HepG2 (cell line): ENCODE measurements at regions not wholly inside any gene's neighbourhood (a gene's known extent, or its start where the extent isn't known, plus 50 kb on each side); places are given as distances from the start of the nearest gene placed in this dataset.

ENCODE experiments used
- ASH2L ChIP-seq: fragments of 300-600, 200-600 bp; sonication (generic); IDR thresholded peaks from 2 replicates; pipeline ENCODE4 v1.7.0; 2017; ENCODE audit warnings: low read depth, mild to moderate bottlenecking, moderate library complexity, mixed read lengths, low read length; ENCODE audit not compliant: insufficient read length
- BCL3 ChIP-seq: sonication (generic); formaldehyde crosslinking; IDR thresholded peaks from 2 replicates; pipeline ENCODE4 v1.5.1; 2020; ENCODE audit warnings: mild to moderate bottlenecking, missing genetic modification reagents, moderate library complexity
- FOXO1 ChIP-seq: sonication (generic); formaldehyde crosslinking; IDR thresholded peaks from 2 replicates; pipeline ENCODE4 v1.4.0; 2020; ENCODE audit warnings: missing genetic modification reagents
- ISL2 ChIP-seq: sonication (generic); formaldehyde crosslinking; IDR thresholded peaks from 2 replicates; pipeline ENCODE4 v1.5.0; 2020; ENCODE audit warnings: missing genetic modification reagents
- KDM5B ChIP-seq: sonication (generic); formaldehyde crosslinking; IDR thresholded peaks from 2 replicates; pipeline ENCODE4 v1.4.0; 2020; ENCODE audit warnings: missing genetic modification reagents, mild to moderate bottlenecking, borderline replicate concordance
- PCBP1 ChIP-seq: fragments of 200-400 bp; formaldehyde crosslinking; IDR thresholded peaks from 2 replicates; pipeline ENCODE4 v1.6.1; 2017; ENCODE audit warnings: mild to moderate bottlenecking, low read depth, low read length, borderline replicate concordance
- PHF8 ChIP-seq: sonication (generic); formaldehyde crosslinking; IDR thresholded peaks from 2 replicates; pipeline ENCODE4 v1.5.0; 2020; ENCODE audit warnings: missing genetic modification reagents
- RBM39 ChIP-seq: fragments of 200-400 bp; formaldehyde crosslinking; IDR thresholded peaks from one replicate; pipeline ENCODE4 v1.6.1; 2018; ENCODE audit warnings: antibody characterized with exemption, mild to moderate bottlenecking, low read depth, low read length; ENCODE audit not compliant: poor library complexity, severe bottlenecking
- RELA ChIP-seq: sonication (generic); formaldehyde crosslinking; IDR thresholded peaks from 2 replicates; pipeline ENCODE4 v1.4.0; 2020; ENCODE audit warnings: missing genetic modification reagents
- SMC3 ChIP-seq: IDR thresholded peaks from 2 replicates; pipeline ENCODE4 v1.6.1; 2011; ENCODE audit warnings: low read length, improper control_type of control experiment
- SNAI1 ChIP-seq: sonication (generic); formaldehyde crosslinking; IDR thresholded peaks from 2 replicates; pipeline ENCODE4 v1.5.0; 2020; ENCODE audit warnings: mild to moderate bottlenecking, missing genetic modification reagents, borderline replicate concordance
- ZFP36L1 ChIP-seq: sonication (generic); formaldehyde crosslinking; IDR thresholded peaks from 2 replicates; pipeline ENCODE4 v1.8.0; 2022; ENCODE audit warnings: mild to moderate bottlenecking, missing genetic modification reagents, moderate library complexity
- ZFP37 ChIP-seq: sonication (generic); formaldehyde crosslinking; IDR thresholded peaks from 2 replicates; pipeline ENCODE4 v1.4.0; 2020; ENCODE audit warnings: missing genetic modification reagents, borderline replicate concordance
- ZNF275 ChIP-seq: sonication (generic); formaldehyde crosslinking; IDR thresholded peaks from 2 replicates; pipeline ENCODE4 v1.8.0; 2022; ENCODE audit warnings: missing genetic modification reagents, mild to moderate bottlenecking, inconsistent platforms, borderline replicate concordance
- ZXDC ChIP-seq: sonication (generic); formaldehyde crosslinking; IDR thresholded peaks from 2 replicates; pipeline ENCODE4 v1.5.0; 2020; ENCODE audit warnings: mild to moderate bottlenecking, missing genetic modification reagents
- TF ChIP-seq, protein P1 (sequence below), 2 experiments: sonication (generic) in 1 of 2; formaldehyde crosslinking in 1 of 2; IDR thresholded peaks; 2 replicates each; pipeline versions ENCODE4 v1.4.0 to v1.6.1; 2016 to 2020; ENCODE audit warnings: borderline replicate concordance in 1 of 2, low read depth in 1 of 2, mild to moderate bottlenecking in 1 of 2, missing genetic modification reagents in 1 of 2

GRCh38 chr10:78472551-78472890, 438.9 kb downstream of the RPS24 start (continued):
- TF ChIP-seq, protein P1, sequence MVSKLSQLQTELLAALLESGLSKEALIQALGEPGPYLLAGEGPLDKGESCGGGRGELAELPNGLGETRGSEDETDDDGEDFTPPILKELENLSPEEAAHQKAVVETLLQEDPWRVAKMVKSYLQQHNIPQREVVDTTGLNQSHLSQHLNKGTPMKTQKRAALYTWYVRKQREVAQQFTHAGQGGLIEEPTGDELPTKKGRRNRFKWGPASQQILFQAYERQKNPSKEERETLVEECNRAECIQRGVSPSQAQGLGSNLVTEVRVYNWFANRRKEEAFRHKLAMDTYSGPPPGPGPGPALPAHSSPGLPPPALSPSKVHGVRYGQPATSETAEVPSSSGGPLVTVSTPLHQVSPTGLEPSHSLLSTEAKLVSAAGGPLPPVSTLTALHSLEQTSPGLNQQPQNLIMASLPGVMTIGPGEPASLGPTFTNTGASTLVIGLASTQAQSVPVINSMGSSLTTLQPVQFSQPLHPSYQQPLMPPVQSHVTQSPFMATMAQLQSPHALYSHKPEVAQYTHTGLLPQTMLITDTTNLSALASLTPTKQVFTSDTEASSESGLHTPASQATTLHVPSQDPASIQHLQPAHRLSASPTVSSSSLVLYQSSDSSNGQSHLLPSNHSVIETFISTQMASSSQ (IDR thresholded peaks at IDR 0.05; ENCODE audit: low read depth) = no peak
- TF ChIP-seq, protein P1 (CRISPR knock-in tag; IDR thresholded peaks at IDR 0.05; ENCODE audit: borderline replicate concordance) = no peak
- TF ChIP-seq FOXO1 (CRISPR knock-in tag) (no peak), RBM39 (no peak), ISL2 (no peak), BCL3 (CRISPR knock-in tag) (no peak), ASH2L (peak; percentile 42), RELA (CRISPR knock-in tag) (no peak), SMC3 (no peak), SNAI1 (no peak), ZNF275 (CRISPR knock-in tag) (no peak), PHF8 (0 out of 2 replicates have a peak, but pooled peaks have one; percentile 13), PCBP1 (no peak), KDM5B (CRISPR knock-in tag) (0 out of 2 replicates have a peak, but pooled peaks have one; percentile 16), ZFP36L1 (CRISPR knock-in tag) (no peak), ZXDC (CRISPR knock-in tag) (no peak), ZFP37 (no peak)
